Trophoblast cell (in vitro differentiated cells and primary cell): ENCODE measurements at regions not wholly inside any gene's neighbourhood (a gene's known extent, or its start where the extent isn't known, plus 50 kb on each side); places are given as distances from the start of the nearest gene placed in this dataset.
A peak's percentile ranks its signal among the peaks of the same experiment; 100 is the strongest.

Experiments
- DNase-seq, 2 donors: peaks; one replicate each; pipeline ENCODE4 v3.0.0-alpha.2; 2016
- H2AFZ ChIP-seq: 2 replicates; pipeline ENCODE4 v1.6.1; 2013; ENCODE audit warnings: low read length, moderate library complexity, mild to moderate bottlenecking; ENCODE audit not compliant: insufficient read depth, poor library complexity
- H2AK5ac ChIP-seq: 2 replicates; pipeline ENCODE4 v1.6.1; 2013; ENCODE audit warnings: mild to moderate bottlenecking, low read length
- H2BK120ac ChIP-seq: 2 replicates; pipeline ENCODE4 v1.6.1; 2013; ENCODE audit warnings: low read length, mild to moderate bottlenecking, moderate library complexity; ENCODE audit not compliant: insufficient read depth, poor library complexity
- H2BK12ac ChIP-seq: 2 replicates; pipeline ENCODE4 v1.6.1; 2013; ENCODE audit warnings: mild to moderate bottlenecking, low read length, moderate library complexity
- H2BK5ac ChIP-seq: 2 replicates; pipeline ENCODE4 v1.6.1; 2013; ENCODE audit warnings: low read length, low read depth, moderate library complexity, mild to moderate bottlenecking; ENCODE audit not compliant: poor library complexity
- H3K14ac ChIP-seq: 2 replicates; pipeline ENCODE4 v1.6.1; 2013; ENCODE audit warnings: mild to moderate bottlenecking, low read length
- H3K18ac ChIP-seq: 2 replicates; pipeline ENCODE4 v1.6.1; 2013; ENCODE audit warnings: mild to moderate bottlenecking, low read length
- H3K23ac ChIP-seq: 2 replicates; pipeline ENCODE4 v1.6.1; 2013; ENCODE audit warnings: low read length
- H3K27ac ChIP-seq: 2 replicates; pipeline ENCODE4 v1.5.1; 2013; ENCODE audit warnings: low read depth, mild to moderate bottlenecking, inconsistent platforms, low read length, moderate library complexity
- H3K27me3 ChIP-seq: 2 replicates; pipeline ENCODE4 v1.6.1; 2013; ENCODE audit warnings: inconsistent platforms, mild to moderate bottlenecking, low read length, moderate library complexity; ENCODE audit not compliant: insufficient read depth
- H3K36me3 ChIP-seq, 2 experiments: 1 replicate in 1 of 2; 2 replicates in 1 of 2; pipeline ENCODE4 v1.6.1; 2013; ENCODE audit warnings: low read length in 2 of 2, mild to moderate bottlenecking in 2 of 2, moderate library complexity in 1 of 2; ENCODE audit not compliant: insufficient read depth in 2 of 2, control insufficient read depth in 1 of 2
- H3K4ac ChIP-seq: 2 replicates; pipeline ENCODE4 v1.6.1; 2013; ENCODE audit warnings: low read depth, mild to moderate bottlenecking, low read length, moderate library complexity
- H3K4me1 ChIP-seq, 2 experiments: 1 replicate in 1 of 2; 2 replicates in 1 of 2; pipeline ENCODE4 v1.6.1; 2013; ENCODE audit warnings: low read length in 2 of 2, mild to moderate bottlenecking in 2 of 2, moderate library complexity in 1 of 2; ENCODE audit not compliant: insufficient read depth in 2 of 2, control insufficient read depth in 1 of 2
- H3K4me2 ChIP-seq: 2 replicates; pipeline ENCODE4 v1.6.1; 2013; ENCODE audit warnings: inconsistent platforms, mild to moderate bottlenecking, low read length, moderate library complexity
- H3K4me3 ChIP-seq: 2 replicates; pipeline ENCODE4 v1.5.1; 2013; ENCODE audit warnings: mild to moderate bottlenecking, low read depth, low read length, inconsistent platforms
- H3K79me1 ChIP-seq: one replicate; pipeline ENCODE4 v1.6.1; 2013; ENCODE audit warnings: low read length
- H3K79me2 ChIP-seq: 2 replicates; pipeline ENCODE4 v1.6.1; 2013; ENCODE audit warnings: low read length, mild to moderate bottlenecking; ENCODE audit not compliant: control insufficient read depth, insufficient read depth, poor library complexity
- H3K9ac ChIP-seq: 2 replicates; pipeline ENCODE4 v1.6.1; 2013; ENCODE audit warnings: mild to moderate bottlenecking, low read length
- H3K9me3 ChIP-seq: 2 replicates; pipeline ENCODE4 v1.6.1; 2013; ENCODE audit warnings: low read depth, mild to moderate bottlenecking, control low read depth, inconsistent platforms, low read length; ENCODE audit not compliant: insufficient read depth
- H4K12ac ChIP-seq: 2 replicates; pipeline ENCODE4 v1.6.1; 2013; ENCODE audit warnings: low read depth, mild to moderate bottlenecking, low read length, moderate library complexity
- H4K8ac ChIP-seq: 2 replicates; pipeline ENCODE4 v1.6.1; 2013; ENCODE audit warnings: low read depth, mild to moderate bottlenecking, low read length, moderate library complexity
- H4K91ac ChIP-seq: one replicate; pipeline ENCODE4 v1.6.1; 2013; ENCODE audit warnings: low read depth, mild to moderate bottlenecking, low read length, moderate library complexity
- WGBS: extraction: QIAGEN DNeasy Blood & Tissue Kit; methylation state at CpG from one replicate; pipeline ENCODE4 v1.1.7; 2013; ENCODE audit warnings: missing lambda C conversion rate; ENCODE audit not compliant: insufficient read length, insufficient coverage; ENCODE audit errors: extremely low coverage; 5-methylcytosine and 5-hydroxymethylcytosine counted together

DNA sequence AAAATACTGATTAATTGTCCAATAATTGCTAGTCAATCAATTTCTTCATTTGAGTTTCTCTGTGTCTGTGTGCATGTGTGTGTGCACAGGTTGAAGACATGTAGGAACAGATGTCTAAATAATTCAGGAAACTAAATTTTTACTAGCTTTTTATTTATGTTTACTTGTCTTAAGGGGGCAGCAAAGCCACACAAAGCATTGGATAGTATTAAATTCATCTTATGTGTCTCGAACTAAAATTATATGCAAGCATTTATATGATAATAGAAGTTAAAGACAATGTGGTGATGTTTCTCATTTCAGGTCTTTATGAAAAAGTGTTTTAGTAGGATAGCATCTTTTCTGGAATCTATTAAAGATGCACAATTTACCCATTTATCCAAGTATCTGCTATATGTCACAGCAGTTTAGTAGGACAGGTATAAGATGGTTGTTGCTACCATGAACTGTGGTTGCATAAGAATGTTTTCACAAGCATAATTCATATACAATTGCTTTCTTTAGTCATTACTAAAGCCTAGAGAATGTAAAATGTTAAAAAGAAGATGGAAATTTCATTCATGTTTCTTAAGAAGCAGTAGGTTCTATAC lies 784.6 kb upstream of the NUDT12 start:
- no peak overlapping the region for H2AK5ac ChIP-seq
- no peak overlapping the region for H4K12ac ChIP-seq
- no peak overlapping the region for H2BK120ac ChIP-seq
- H3K23ac ChIP-seq, result no peak overlapping the region
- H4K91ac ChIP-seq, result no peak overlapping the region
- no CpG with 5 or more reads among the region's 1 CpG for WGBS
- H3K4ac ChIP-seq, result no peak overlapping the region
- H2BK12ac ChIP-seq, result no peak overlapping the region
- H3K9me3 ChIP-seq, result no peaks in the 10 kb centered on the region
- H3K79me1 ChIP-seq, result no peaks in the 10 kb centered on the region
- H2AFZ ChIP-seq, result no peak overlapping the region
- H3K4me2 ChIP-seq, result no peak overlapping the region
- H3K14ac ChIP-seq, result no peak overlapping the region
- H3K27ac ChIP-seq, result no peak overlapping the region
- H3K27me3 ChIP-seq, result no peaks in the 10 kb centered on the region
- H3K36me3 ChIP-seq, result no peaks in the 10 kb centered on the region
- H2BK5ac ChIP-seq, result no peak overlapping the region
- H3K4me1 ChIP-seq, result no peaks in the 10 kb centered on the region
- no peak overlapping the region for H3K9ac ChIP-seq
- H3K18ac ChIP-seq, result no peak overlapping the region
- H3K79me2 ChIP-seq, result no peaks in the 10 kb centered on the region
- H3K4me3 ChIP-seq, result no peak overlapping the region
- peak in 1 of 2 donors; percentile 37 for DNase-seq
- no peak overlapping the region for H4K8ac ChIP-seq

DNA sequence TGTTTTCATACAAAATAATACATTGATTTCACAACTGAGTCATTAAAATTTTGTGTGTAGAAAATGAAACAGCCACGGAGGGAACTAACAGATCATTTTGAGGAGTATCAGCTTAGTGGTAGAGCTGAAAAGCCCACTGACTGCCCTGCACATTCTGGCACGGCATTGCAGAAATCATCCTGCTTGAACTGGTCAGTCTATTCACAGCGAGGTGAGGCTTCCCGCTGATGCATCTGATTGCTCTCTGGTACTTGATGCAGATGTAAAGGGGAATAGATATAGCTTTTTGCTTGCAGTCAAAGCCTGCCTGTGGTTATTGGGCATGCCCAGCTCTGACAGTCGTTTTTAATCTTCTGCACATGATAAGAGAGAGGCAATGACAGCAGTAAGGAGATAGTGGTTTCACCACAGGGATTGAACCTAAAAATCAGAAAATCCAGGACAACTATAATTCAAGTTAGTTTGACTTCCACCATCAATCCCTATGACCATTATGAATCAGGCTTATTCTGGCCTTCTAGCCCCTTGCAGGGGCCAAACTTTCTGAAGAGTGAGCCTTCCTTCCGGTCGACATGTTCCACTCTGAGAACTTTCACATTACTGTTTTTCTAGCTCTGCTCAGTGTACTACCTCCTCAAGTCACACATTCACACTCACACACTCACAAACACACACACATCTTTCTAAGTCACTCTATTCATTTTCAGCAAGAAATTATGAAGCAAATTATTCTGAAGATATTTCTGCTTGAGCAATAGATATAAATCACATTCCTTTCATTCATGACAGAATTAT lies 782.8 kb upstream of the NUDT12 start:
- Histone ChIP-seq H3K36me3 (no peaks in the 10 kb centered on the region), H3K14ac (no peak overlapping the region), H3K9ac (no peak overlapping the region), H3K4me1 (no peaks in the 10 kb centered on the region), H3K18ac (no peak overlapping the region), H4K91ac (no peak overlapping the region), H3K79me2 (no peaks in the 10 kb centered on the region), H4K8ac (no peak overlapping the region), H3K4me2 (no peak overlapping the region), H3K9me3 (no peaks in the 10 kb centered on the region), H4K12ac (no peak overlapping the region), H3K27ac (no peak overlapping the region), H3K4ac (no peak overlapping the region), H2BK12ac (no peak overlapping the region), H2BK120ac (no peak overlapping the region), H3K23ac (no peak overlapping the region), H2AFZ (no peak overlapping the region), H2AK5ac (no peak overlapping the region), H3K27me3 (no peaks in the 10 kb centered on the region), H3K79me1 (no peaks in the 10 kb centered on the region), H2BK5ac (no peak overlapping the region), H3K4me3 (no peak overlapping the region)
- WGBS, result no CpG with 5 or more reads among the region's 7 CpGs
- DNase-seq, result peak in 1 of 2 donors; percentile 41

DNA sequence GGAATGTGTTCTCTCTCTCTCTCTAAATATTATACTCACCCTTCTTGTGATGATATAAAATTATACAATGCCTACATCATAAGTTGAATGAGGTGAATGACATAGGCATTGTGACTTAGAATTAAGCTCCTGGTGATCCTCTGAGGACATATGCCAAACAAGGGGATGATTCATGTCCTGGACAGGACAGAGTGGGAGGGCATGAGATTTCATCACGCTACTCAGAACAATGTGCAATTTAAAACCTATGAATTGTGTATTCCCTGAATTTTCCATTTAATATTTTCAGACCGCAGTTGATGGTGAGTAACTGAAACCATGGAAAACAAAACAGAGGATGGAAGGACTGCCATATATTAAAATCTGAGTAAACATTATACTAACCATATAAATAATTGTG lies 782.2 kb upstream of the NUDT12 start:
- Histone ChIP-seq H4K91ac (no peak overlapping the region), H3K18ac (no peak overlapping the region), H2AK5ac (no peak overlapping the region), H3K4me2 (no peak overlapping the region), H3K9ac (no peak overlapping the region), H2BK12ac (no peak overlapping the region), H3K4me3 (no peak overlapping the region), H3K27ac (no peak overlapping the region), H3K9me3 (no peaks in the 10 kb centered on the region), H4K8ac (no peak overlapping the region), H3K79me1 (no peaks in the 10 kb centered on the region), H3K36me3 (no peaks in the 10 kb centered on the region), H2BK120ac (no peak overlapping the region), H2BK5ac (no peak overlapping the region), H3K4me1 (no peaks in the 10 kb centered on the region), H3K23ac (no peak overlapping the region), H2AFZ (no peak overlapping the region), H4K12ac (no peak overlapping the region), H3K27me3 (no peaks in the 10 kb centered on the region), H3K14ac (no peak overlapping the region), H3K4ac (no peak overlapping the region), H3K79me2 (no peaks in the 10 kb centered on the region)
- WGBS, result no CpG with 5 or more reads among the region's 2 CpGs
- no peak for DNase-seq

DNA sequence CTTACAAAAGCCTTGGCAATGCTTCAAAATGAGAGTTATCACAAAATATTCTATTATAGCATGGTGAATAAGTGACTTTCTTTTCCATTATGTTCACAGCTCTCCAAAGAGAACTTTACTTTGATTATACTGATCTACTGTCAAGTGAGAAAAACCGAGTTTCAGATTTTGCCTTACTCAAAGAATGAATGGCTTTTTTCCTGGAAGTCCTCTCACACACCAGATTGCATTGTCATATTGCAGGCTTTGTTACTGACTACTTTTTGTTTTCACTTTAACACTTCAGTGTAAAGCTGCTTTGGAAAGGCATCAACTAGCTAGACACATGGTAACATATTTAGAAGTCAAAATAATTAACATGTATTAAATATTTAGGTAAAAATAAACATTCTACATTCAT lies 765.2 kb upstream of the NUDT12 start:
- no peak overlapping the region for H2BK120ac ChIP-seq
- no peaks in the 10 kb centered on the region for H3K4me1 ChIP-seq
- no peak overlapping the region for H3K27ac ChIP-seq
- no peaks in the 10 kb centered on the region for H3K9me3 ChIP-seq
- H3K79me2 ChIP-seq, result no peaks in the 10 kb centered on the region
- no peak overlapping the region for H2BK12ac ChIP-seq
- no peak overlapping the region for H3K4me3 ChIP-seq
- H4K12ac ChIP-seq, result no peak overlapping the region
- no CpG with 5 or more reads among the region's 1 CpG for WGBS
- no peak overlapping the region for H2AK5ac ChIP-seq
- DNase-seq, result no peak
- H3K79me1 ChIP-seq, result no peaks in the 10 kb centered on the region
- no peak overlapping the region for H3K14ac ChIP-seq
- no peaks in the 10 kb centered on the region for H3K27me3 ChIP-seq
- no peak overlapping the region for H3K23ac ChIP-seq
- H3K36me3 ChIP-seq, result no peaks in the 10 kb centered on the region
- H4K91ac ChIP-seq, result no peak overlapping the region
- no peak overlapping the region for H4K8ac ChIP-seq
- no peak overlapping the region for H2BK5ac ChIP-seq
- no peak overlapping the region for H3K4me2 ChIP-seq
- no peak overlapping the region for H2AFZ ChIP-seq
- H3K18ac ChIP-seq, result no peak overlapping the region
- H3K4ac ChIP-seq, result no peak overlapping the region
- H3K9ac ChIP-seq, result no peak overlapping the region
